M059J (cell line): ENCODE measurements at regions not wholly inside any gene's neighbourhood (a gene's known extent, or its start where the extent isn't known, plus 50 kb on each side); places are given as distances from the start of the nearest gene placed in this dataset.
"Not testable (repeated sequence)": the region's sequence is repeated elsewhere in the genome, so short reads cannot be mapped to it uniquely, and the experiment has no call there.

Experiments used
- DNase-seq: peaks from one replicate; pipeline ENCODE4 v3.0.0-alpha.2; 2012; ENCODE audit warnings: low read depth

DNA sequence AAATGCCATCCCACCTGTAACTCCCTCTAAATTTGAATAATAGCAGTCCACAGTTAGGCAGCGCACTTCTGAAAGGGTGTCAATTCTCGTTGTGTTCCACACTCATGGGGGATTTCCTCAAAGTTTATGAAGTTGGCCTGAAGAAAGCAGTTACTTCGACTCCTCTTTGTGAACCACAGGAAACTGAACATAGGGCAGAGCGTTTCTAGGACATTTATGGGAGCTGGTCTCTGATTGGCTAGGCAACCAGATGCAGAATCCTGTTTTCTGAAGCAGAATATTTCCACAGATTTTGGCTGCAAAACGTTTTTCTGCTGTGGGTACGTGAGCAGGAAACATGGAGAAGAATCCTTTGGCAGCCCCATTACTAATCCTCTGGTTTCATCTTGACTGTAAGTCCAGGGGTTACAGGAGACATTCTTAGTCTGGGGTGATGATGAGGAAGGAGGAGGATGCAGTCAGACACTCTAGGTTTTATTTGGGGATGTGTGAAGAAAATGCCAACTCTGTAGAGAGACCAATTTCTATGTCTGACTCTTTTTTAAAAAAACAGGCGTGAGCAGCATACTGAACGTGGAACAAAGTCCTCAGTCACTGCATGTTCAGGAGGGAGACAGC lies 431.5 kb upstream of the OR4E1 start:
- no peak for DNase-seq

DNA sequence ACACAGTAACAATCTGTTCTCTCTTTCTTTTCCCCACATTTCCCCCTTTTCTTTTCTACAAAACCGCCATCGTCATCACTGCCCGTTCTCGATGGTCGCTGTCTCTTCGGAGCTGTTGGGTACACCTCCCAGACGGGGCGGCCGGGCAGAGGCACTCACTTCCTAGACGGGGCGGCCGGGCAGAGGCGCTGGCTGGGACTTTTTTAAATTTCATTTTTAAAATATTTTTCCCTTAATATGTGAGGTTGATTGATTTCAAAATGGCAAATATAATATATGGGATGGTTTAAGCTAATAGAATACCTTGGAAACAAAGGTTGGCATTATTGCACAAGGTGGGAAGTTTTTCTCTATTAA lies 427.1 kb upstream of the OR4E1 start:
- DNase-seq, result not testable (repeated sequence)

DNA sequence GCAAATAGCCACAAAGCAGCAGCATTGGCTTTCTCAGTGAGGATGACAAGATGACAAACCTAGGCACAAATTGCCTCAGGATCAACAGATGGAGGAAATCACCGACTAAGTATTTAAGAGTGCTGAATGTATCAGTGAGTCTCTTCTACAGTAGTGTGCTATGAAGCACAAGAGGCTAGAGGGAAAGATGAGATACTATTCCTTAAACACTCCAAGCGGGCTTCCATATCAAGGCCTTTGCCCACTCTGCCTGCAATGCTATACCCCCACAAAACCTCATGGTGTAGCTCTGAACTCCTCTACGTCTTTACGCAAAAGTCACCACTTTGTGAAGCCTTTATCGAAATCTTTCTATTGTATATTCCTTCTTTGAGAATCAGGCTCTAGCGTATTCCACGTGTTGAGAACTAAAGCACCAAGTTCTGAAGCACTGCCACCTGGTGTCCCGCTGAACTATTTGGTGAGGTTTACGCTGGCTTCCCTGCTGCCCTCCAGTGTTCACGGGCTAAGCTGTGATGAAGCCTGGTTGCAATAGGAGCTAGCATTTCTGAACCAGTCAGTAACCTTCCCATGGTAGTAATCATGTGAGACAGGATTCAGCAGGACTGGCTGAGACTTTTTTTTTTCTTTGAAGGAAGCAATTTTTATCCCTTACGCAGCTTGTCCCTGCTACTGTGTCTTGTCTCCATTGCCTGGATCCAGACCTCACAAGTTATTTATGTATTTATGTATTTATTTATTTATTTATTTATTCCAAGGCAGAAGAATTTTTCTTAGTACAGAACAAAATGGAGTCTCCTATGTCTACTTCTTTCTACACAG lies 426.5 kb upstream of the OR4E1 start:
- DNase-seq, result peak; percentile 40

DNA sequence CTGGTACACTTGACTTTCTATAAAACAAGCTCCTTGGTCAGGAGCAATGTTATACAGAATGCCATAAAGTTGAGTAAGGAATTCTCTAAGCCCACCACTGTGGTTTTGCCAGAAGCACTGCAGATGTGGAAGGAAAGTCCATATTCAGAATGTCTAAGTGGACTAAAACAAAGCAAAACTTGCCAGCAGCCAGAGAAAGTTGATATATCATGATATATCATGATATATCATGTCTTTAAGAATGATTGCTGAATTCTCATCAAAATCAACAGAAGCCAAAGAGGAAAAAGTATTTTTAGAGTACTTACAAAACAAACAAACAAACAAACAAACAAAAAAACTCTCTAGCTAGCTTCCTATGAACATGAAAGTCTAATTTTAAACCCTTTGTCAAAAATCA lies 424.8 kb upstream of the OR4E1 start:
- no peak for DNase-seq

DNA sequence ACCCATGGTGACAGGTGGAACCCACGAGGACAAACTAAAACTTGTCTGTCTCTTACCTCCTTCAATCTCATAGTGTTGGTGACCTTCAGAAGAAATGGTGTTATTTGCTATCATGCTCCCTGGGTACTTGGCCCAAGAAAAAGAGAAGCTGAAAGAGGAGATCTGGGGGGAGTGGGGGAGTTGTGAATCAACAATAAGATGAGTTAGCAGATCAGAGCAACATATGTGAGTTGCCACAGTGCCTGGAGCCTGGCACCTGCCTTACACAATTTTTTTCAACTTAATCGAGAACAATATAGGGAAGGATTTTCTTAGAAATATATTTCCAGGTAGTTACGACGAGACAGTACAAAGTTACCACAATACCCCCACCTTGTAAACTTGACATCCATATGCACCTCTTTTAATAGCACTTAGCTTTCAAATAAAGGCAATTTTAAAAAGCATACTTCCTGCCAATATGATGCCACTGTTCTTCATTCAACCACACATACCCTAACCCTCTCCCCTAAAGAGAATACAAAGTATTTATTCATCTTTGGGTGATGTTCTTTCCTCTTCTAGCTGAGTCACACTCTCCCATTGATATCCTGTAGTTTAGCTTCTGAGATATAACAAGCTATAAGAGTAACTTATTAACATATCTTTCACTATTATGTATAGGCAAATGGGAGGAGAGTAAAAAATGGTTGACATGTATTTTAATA lies 424.1 kb upstream of the OR4E1 start:
- DNase-seq, result no peak

DNA sequence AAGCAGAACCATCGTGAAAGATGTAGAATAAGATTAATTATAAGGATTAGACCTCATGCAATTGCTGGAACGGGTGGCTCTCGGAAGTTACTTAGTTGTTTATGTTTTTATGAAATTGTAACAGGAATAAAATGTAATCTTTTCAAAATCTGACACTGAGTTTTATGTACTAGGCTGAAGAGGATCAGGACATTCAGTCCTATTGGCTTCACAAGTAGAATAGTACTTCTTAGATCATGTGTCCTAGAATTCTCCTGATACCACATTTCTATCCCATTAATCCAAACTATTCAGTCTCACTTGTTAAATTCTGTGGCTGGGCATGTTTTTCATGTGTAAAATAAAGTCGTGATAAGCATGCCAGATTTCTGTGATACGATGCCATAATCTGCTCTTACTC lies 423.5 kb upstream of the OR4E1 start:
- DNase-seq, result no peak

DNA sequence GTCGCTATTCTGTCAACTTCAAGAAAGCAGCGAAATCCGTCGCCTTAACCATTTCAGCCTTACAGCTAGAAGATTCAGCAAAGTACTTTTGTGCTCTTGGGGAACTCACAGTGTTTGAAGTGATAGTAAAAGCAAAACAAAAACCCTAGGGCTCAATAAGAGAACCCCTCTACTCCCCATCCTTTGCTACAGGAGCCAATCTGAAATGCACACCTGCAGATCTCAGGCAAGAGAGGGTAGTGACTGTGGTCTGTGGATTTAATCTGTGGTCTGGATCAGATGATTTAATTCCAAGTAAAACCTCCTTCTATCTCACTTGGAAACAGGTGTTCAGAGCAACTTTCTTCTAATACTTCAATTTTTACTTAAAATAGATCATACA lies 422.9 kb upstream of the OR4E1 start:
- DNase-seq, result no peak

DNA sequence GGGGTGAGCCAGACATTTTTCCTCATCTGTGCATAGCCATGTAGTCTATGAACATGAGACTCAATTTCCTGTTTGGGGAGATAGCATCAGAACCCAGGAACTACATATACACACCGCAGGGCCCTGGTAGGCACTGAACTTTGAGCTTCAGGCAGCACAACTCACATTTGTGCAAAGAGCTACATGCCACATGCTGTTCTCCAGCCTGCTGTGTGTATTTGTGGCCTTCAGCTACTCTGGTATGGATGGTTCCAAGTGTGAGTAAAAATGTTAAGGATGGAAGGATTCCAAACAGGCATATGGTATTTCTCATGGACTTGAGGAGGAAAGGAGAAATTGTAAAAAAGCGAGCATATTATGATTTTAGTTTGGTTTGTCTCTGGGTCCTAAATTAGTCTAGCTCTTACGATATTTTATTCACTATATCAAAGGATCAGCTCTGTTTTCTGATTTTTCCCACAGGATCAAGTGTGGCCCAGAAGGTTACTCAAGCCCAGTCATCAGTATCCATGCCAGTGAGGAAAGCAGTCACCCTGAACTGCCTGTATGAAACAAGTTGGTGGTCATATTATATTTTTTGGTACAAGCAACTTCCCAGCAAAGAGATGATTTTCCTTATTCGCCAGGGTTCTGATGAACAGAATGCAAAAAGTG lies 422.4 kb upstream of the OR4E1 start:
- no peak for DNase-seq

DNA sequence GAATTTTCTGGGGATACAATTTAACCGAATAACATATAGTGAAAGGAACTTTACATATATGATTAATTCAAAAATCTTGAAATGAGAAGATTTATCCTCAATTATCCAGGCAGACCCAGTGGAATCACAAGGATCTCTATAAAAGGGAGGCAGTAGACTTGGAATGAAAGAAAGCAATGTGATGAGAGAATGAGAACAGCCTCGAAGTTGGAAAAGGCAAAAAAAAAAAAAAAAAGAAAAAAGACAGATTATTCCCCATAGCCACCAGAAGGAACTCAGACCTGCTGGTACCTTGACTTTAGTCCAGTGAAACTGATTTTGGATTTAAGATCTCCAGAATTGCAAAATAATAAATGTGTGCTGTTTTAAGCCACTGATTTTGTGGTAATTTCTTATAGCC lies 416.3 kb upstream of the OR4E1 start:
- no peak for DNase-seq

DNA sequence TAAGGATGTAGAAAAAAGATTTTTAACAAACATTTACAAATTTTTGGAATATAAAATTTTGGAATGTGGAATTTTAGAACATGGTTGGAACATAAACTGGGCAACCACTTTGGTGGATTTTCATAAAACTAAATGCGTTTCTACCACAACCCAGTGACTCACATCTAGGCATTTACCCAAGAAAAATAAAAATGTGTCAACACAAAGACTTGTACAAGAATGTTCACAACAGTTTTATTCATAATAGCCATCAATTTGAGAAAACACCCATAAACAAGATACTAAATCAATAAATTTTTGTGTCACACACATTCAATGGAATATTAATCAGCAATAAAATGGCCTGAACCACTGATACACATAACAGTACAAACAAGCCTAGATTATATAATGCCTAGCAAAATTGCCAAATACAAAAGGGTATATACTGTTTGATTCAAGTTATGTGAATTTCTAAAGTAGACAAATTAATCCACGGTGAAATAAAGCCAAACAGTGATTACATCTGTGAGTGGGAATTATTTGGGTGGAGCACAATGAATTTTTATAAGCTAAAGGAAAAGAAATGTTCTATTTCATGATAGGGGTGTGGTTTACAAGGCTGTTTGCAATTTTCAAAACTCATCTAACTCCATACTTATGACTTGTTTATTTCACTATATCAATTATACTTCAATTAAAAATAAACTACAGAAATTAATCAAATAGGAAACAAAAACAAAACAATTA lies 415.2 kb upstream of the OR4E1 start:
- peak; percentile 39 for DNase-seq

DNA sequence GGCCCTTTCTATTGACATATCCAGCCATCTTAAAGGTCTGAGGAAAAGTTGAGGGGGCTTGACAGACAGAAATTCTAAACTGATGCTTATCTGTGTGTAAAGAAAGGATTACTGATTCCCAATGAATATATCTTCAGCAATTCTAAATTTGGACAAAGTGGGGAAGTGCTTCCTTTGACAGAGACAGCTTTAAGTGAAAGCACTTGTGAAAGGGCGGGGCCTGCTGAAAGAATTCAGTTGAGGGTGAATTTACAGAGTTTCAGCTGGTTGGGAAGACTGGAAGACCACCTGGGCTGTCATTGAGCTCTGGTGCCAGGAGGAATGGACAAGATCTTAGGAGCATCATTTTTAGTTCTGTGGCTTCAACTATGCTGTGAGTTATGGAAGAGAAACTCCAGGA lies 412.5 kb upstream of the OR4E1 start:
- no peak for DNase-seq

DNA sequence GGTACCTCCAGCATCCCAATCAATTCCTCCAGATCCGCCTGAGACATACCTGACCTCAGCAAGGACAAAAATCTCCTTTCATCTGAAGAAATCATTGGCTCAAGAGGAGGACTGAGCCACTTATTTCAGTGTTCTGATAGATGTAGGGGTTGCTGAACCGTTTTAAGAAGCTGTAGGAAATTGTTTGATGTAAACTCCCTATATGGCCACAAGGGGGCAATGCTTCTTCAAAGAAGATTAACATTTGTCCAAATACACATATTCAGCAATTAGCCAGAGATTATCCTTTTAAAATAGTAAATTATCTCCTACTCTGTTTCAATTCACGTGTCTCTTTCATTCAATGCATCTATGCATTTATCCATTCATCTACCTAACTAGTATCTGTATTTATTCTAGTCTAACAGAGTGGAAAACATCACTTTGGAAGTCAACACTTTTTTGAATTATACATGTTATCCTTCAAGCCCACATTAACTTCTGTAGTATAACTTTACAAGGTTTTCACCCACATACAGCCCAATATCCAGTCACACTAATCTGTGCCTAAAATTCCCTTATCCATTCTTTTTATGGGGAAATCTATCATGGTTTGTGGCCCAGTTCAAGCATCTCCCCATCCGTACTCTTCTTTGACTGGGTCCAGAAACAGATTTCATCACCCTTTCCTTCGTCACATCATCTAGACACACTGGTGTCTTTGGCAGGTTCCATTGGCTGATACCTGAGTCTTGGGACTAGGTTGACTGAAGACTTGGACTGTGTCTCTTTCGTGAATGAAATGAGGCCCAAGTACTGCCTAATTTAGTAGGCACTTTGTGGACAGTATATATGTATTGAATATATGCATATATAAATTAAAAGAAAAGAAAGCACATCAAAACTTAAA lies 411.0 kb upstream of the OR4E1 start:
- peak; percentile 39 for DNase-seq

DNA sequence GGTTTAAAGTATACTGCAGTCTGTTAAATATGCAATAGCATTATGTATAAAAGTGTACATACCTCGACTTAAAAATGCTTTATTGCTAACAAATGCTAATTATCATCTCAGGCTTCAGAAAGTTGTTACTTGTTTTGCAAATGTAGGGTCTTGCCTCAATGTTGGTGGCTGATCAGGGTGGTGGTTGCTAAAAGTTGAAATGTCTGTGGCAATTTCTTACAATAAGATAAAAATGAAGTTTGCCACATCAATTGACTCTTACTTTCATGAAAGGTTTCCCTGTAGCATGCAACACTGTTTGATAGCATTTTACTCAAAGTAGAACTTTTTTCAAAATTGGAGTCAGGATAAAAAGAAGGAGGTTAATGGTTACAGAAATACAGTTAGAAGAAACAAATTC lies 407.7 kb upstream of the OR4E1 start:
- DNase-seq, result no peak

DNA sequence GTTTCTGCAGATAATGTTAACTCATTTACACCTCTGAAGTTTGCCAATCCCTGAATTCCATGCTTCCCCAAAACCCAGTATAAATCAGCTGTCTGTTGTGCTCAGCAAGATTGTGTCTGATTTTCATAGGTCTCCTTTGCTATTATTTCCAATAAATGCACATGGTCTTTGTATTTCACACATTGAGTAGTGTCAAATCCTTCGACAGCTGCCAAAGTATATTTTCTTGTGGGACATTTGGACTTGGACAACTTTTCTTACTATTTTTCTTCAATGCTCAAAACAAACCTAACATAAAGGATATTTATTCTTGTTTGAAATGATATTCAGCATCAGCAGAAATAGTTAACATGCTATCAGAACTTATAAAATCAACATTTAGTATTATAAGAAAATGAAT lies 406.1 kb upstream of the OR4E1 start:
- DNase-seq, result no peak

DNA sequence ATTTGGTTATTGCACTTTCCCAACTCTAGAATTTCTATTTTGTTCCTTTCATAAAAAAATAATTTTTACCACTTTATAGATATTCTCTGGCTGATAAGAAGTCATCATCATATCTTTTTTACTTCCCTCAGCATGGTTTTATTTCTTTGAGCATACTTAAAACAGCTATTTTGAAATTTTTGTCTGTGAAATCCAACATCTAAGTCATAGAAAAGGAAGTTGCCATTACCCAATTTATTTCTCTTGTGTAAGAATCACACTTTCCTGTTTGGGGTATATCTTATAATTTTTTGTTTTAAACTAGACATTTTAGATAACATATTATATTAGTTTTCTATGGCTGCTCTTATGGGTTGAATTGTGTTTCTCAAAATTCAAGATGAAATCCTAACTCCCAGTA lies 400.2 kb upstream of the OR4E1 start:
- DNase-seq, result no peak

DNA sequence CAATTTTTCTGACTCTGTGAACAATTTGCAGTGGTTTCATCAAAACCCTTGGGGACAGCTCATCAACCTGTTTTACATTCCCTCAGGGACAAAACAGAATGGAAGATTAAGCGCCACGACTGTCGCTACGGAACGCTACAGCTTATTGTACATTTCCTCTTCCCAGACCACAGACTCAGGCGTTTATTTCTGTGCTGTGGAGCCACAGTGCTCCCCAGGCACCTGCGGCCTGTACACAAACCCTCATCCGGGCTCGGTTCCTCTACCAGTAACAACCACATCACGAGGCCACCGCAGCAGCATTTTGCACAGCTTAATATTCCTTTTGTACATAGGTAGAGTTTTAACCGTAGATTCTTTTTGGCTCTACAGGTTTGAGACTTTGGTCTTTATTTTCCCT lies 397.4 kb upstream of the OR4E1 start:
- DNase-seq, result no peak

DNA sequence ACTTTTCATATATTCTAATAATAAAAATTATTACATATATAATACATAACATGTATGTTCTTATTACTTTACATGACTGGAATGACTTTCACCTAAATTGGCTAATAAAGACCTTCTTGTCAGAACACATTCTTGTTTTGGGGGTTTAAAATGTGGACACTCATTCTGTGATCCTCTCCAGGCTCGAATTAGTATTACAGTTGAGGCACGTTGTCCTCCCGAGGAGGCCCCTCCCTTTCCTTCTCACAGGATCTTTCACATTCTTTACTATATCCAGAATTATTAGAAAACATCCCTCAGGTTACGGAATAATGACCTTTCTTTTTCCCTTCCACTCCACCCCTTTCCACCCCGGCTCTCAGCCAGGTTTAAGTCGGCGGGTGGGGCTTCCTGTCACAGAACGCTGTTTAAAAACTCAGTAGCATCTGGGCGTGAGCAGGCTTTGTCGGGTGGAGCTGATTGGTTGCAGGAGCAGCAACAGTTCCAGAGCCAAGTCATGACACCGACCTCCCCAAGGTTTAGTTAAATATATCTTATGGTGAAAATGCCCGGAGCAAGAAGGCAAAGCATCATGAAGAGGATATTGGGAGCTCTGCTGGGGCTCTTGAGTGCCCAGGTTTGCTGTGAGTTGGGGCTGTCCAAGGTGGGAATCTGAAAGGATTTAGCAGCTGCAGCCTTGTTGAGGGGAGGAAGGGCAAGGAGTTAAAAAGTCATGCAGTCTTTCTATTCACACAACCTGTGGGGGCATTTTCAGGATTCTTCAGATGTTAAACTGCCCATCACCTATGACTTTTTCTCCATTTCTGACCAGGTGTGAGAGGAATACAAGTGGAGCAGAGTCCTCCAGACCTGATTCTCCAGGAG lies 396.7 kb upstream of the OR4E1 start:
- no peak for DNase-seq

DNA sequence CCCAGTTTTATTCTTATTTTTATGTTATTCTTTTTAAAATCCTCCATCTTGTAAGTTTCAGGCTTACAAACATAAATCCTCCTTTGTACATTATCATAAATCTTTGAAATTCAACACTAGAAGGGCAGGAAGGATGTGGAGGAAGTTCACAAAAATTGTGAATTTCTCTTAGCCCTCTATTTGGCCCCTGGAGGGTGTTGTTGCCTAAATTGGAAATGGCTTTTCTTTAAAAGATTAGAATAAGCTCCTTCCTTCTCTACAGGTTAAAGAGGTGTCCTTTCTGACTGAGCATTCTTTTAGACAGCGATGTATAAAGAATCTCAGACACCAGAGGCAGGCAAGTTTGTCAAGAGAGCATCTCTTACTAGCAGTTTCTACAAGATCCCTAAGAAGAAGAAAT lies 391.7 kb upstream of the OR4E1 start:
- no peak for DNase-seq

DNA sequence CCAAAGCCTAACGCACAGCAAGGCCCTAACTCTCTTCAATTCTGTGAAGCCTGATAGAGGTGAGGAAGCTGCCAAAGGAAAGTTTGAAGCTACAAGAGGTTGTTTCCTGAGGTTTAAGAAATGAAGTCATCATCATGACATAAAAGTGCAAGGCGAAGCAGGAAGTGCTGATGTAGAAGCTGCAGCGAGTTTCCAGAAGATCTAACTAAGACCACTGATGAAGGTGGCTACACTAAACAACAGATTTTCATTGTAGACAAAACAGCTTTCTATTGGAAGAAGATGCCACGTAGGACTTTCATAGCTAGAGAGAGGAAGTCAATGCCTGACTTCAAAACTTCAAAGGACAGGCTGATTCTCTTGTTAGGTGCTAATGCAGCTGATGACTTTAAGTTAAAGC lies 385.6 kb upstream of the OR4E1 start:
- DNase-seq, result no peak

DNA sequence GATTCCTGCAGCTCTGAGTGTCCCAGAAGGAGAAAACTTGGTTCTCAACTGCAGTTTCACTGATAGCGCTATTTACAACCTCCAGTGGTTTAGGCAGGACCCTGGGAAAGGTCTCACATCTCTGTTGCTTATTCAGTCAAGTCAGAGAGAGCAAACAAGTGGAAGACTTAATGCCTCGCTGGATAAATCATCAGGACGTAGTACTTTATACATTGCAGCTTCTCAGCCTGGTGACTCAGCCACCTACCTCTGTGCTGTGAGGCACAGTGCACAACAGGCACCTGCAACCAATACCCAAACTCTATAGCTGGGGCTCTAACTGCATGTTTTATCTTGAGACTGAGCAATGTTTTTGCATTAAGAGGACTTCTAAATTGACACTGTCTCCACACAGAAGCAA lies 379.2 kb upstream of the OR4E1 start:
- no peak for DNase-seq
